H1 (cell line): ENCODE measurements at regions not wholly inside any gene's neighbourhood (a gene's known extent, or its start where the extent isn't known, plus 50 kb on each side); places are given as distances from the start of the nearest gene placed in this dataset.

Experiments used
- CTCF ChIA-PET: fragments of 300-600 bp; sonication (Branson Sonifier 250); formaldehyde crosslinking; loops from one replicate; lab custom pipeline; 2021; ENCODE audit not compliant: partially characterized antibody; lab: Charles Lee
- POLR2A ChIA-PET: fragments of 300-600 bp; sonication (Branson Sonifier 250); formaldehyde crosslinking; loops from one replicate; lab custom pipeline; 2021; ENCODE audit warnings: inconsistent platforms; ENCODE audit not compliant: partially characterized antibody; lab: Charles Lee
- DNase-seq, 2 experiments: peaks; one replicate each; pipeline versions ENCODE4 v3.0.0 to v3.0.0-alpha.2; 2010 to 2022; ENCODE audit warnings: low spot score in 2 of 2, low read depth in 1 of 2, mixed read lengths in 1 of 2
- FAIRE-seq: peaks from 2 replicates; lab custom pipeline; 2011; peaks lifted over from hg19 to GRCh38; lab: Jason Lieb, UNC
- H2AFZ ChIP-seq: 2 replicates; pipeline ENCODE4 v1.8.1; 2012; ENCODE audit warnings: low read length, inconsistent platforms
- H2AK5ac ChIP-seq: 2 replicates; pipeline ENCODE4 v1.6.1; 2013; ENCODE audit warnings: low read depth, low read length
- H2BK120ac ChIP-seq: replicated peaks from 2 replicates; pipeline ENCODE3; 2013; ENCODE audit warnings: low read depth, low read length, inconsistent platforms
- H2BK12ac ChIP-seq: 2 replicates; pipeline ENCODE4 v1.6.1; 2013; ENCODE audit warnings: low read depth, low read length
- H2BK15ac ChIP-seq: 2 replicates; pipeline ENCODE4 v1.6.1; 2013; ENCODE audit warnings: low read length
- H2BK20ac ChIP-seq: 2 replicates; pipeline ENCODE4 v1.6.1; 2013; ENCODE audit warnings: low read length
- H2BK5ac ChIP-seq: 2 replicates; pipeline ENCODE4 v1.6.1; 2013; ENCODE audit warnings: low read depth, low read length
- H3K14ac ChIP-seq: 2 replicates; pipeline ENCODE4 v1.6.1; 2013; ENCODE audit warnings: inconsistent platforms; ENCODE audit not compliant: insufficient read length
- H3K18ac ChIP-seq: 2 replicates; pipeline ENCODE4 v1.6.1; 2013; ENCODE audit warnings: low read length; ENCODE audit errors: extremely low read depth
- H3K23ac ChIP-seq: 2 replicates; pipeline ENCODE4 v1.6.1; 2013; ENCODE audit warnings: inconsistent platforms; ENCODE audit not compliant: insufficient read length
- H3K23me2 ChIP-seq: 2 replicates; pipeline ENCODE4 v1.6.1; 2013; ENCODE audit warnings: low read depth, low read length
- H3K27ac ChIP-seq: 2 replicates; pipeline ENCODE4 v1.6.1; 2011; ENCODE audit warnings: low read depth, low read length, inconsistent platforms
- H3K27me3 ChIP-seq, 4 experiments: replicated peaks in 1 of 4; 1 replicate in 1 of 4; 2 replicates in 3 of 4; pipeline versions ENCODE4 v1.6.1 to v1.8.1; 2011 to 2013; ENCODE audit warnings: low read length in 3 of 4, mild to moderate bottlenecking in 3 of 4, inconsistent platforms in 2 of 4, mixed read lengths in 2 of 4, moderate library complexity in 1 of 4; ENCODE audit not compliant: control insufficient read depth in 3 of 4, insufficient read depth in 3 of 4; ENCODE audit errors: extremely low read depth in 1 of 4
- H3K36me3 ChIP-seq, 4 experiments: 2 replicates each; pipeline versions ENCODE4 v1.6.1 to v1.8.1; 2011 to 2013; ENCODE audit warnings: mild to moderate bottlenecking in 4 of 4, low read length in 3 of 4, moderate library complexity in 2 of 4, control low read depth in 1 of 4, inconsistent platforms in 1 of 4; ENCODE audit not compliant: insufficient read depth in 4 of 4, control insufficient read depth in 2 of 4
- H3K4ac ChIP-seq: replicated peaks from 2 replicates; pipeline ENCODE3; 2013; ENCODE audit warnings: low read length, low read depth, mixed read lengths, inconsistent platforms; ENCODE audit not compliant: insufficient read length
- H3K4me1 ChIP-seq, 4 experiments: replicated peaks in 1 of 4; 1 replicate in 1 of 4; 2 replicates in 3 of 4; pipeline versions ENCODE4 v1.6.1 to v1.8.1; 2011 to 2013; ENCODE audit warnings: low read length in 3 of 4, inconsistent platforms in 2 of 4, mixed read lengths in 1 of 4; ENCODE audit not compliant: insufficient read depth in 4 of 4, control insufficient read depth in 3 of 4
- H3K4me2 ChIP-seq, 2 experiments: 2 replicates each; pipeline versions ENCODE4 v1.6.1 to v1.8.1; 2011 to 2013; ENCODE audit warnings: low read depth in 2 of 2, low read length in 2 of 2, control low read depth in 1 of 2, inconsistent platforms in 1 of 2, mild to moderate bottlenecking in 1 of 2; ENCODE audit not compliant: insufficient read depth in 1 of 2
- H3K4me3 ChIP-seq, 4 experiments: fragments of 200-600, 300-600 bp in 1 of 4; sonication (generic), shearing (Covaris generic), sonication (Bioruptor Twin) in 1 of 4; 2 replicates each; pipeline versions ENCODE4 v1.5.1 to v1.8.1; 2011 to 2016; ENCODE audit warnings: low read length in 4 of 4, low read depth in 3 of 4, control low read depth in 2 of 4, inconsistent platforms in 2 of 4, mild to moderate bottlenecking in 2 of 4, mixed read lengths in 1 of 4, moderate library complexity in 1 of 4; ENCODE audit not compliant: insufficient read depth in 2 of 4; ENCODE audit errors: extremely low read depth in 1 of 4
- H3K56ac ChIP-seq: replicated peaks from 2 replicates; pipeline ENCODE3; 2013; ENCODE audit warnings: low read depth, mild to moderate bottlenecking, mixed read lengths, low read length, inconsistent platforms; ENCODE audit not compliant: insufficient read length
- H3K79me1 ChIP-seq: 2 replicates; pipeline ENCODE4 v1.6.1; 2013; ENCODE audit warnings: low read depth, low read length, control low read depth
- H3K79me2 ChIP-seq, 2 experiments: 2 replicates each; pipeline versions ENCODE4 v1.6.1 to v1.8.1; 2012 to 2013; ENCODE audit warnings: low read length in 2 of 2, mild to moderate bottlenecking in 2 of 2, inconsistent platforms in 1 of 2; ENCODE audit not compliant: insufficient read depth in 2 of 2, control insufficient read depth in 1 of 2
- H3K9ac ChIP-seq, 4 experiments: replicated peaks in 1 of 4; 1 replicate in 1 of 4; 2 replicates in 3 of 4; pipeline versions ENCODE4 v1.6.1 to v1.8.1; 2011 to 2013; ENCODE audit warnings: low read depth in 3 of 4, low read length in 3 of 4, control low read depth in 2 of 4, mild to moderate bottlenecking in 2 of 4, moderate library complexity in 2 of 4, inconsistent platforms in 1 of 4; ENCODE audit errors: extremely low read depth in 1 of 4
- H3K9me3 ChIP-seq, 2 experiments: 2 replicates each; pipeline versions ENCODE4 v1.6.1 to v1.8.1; 2012 to 2013; ENCODE audit warnings: mild to moderate bottlenecking in 2 of 2, moderate library complexity in 2 of 2, control low read depth in 1 of 2, inconsistent platforms in 1 of 2, low read depth in 1 of 2, low read length in 1 of 2, mixed read lengths in 1 of 2; ENCODE audit not compliant: insufficient read depth in 2 of 2
- H4K20me1 ChIP-seq, 2 experiments: replicated peaks in 1 of 2; 2 replicates each; pipeline versions ENCODE3 to v1.8.1; 2011 to 2013; ENCODE audit warnings: inconsistent platforms in 2 of 2, low read length in 2 of 2, mild to moderate bottlenecking in 1 of 2; ENCODE audit not compliant: insufficient read depth in 2 of 2, control insufficient read depth in 1 of 2
- H4K5ac ChIP-seq: 2 replicates; pipeline ENCODE4 v1.6.1; 2013; ENCODE audit warnings: low read length, low read depth, mixed read lengths, inconsistent platforms; ENCODE audit not compliant: insufficient read length
- H4K8ac ChIP-seq: 2 replicates; pipeline ENCODE4 v1.8.0; 2013; ENCODE audit warnings: mild to moderate bottlenecking, moderate library complexity, low read length, inconsistent platforms; ENCODE audit not compliant: insufficient read depth; ENCODE audit errors: extremely low read depth
- H4K91ac ChIP-seq: replicated peaks from 2 replicates; pipeline ENCODE3; 2013; ENCODE audit warnings: low read length, mixed read lengths, inconsistent platforms; ENCODE audit not compliant: insufficient read length
- ASH2L ChIP-seq: fragments of 200-600, 300-600 bp; sonication (generic); IDR thresholded peaks from one replicate; pipeline ENCODE4 v1.7.1; 2017; ENCODE audit warnings: low read length
- BACH1 ChIP-seq: IDR thresholded peaks from 2 replicates; pipeline ENCODE4 v1.6.1; 2012; ENCODE audit warnings: low read length, improper control_type of control experiment
- BCL11A ChIP-seq, 2 experiments: IDR thresholded peaks; one replicate each; pipeline ENCODE4 v1.6.1; 2011; ENCODE audit warnings: low read depth in 2 of 2, low read length in 2 of 2, mild to moderate bottlenecking in 2 of 2
- CHD1 ChIP-seq: IDR thresholded peaks from 2 replicates; pipeline ENCODE4 v1.6.1; 2012; ENCODE audit warnings: low read depth, low read length, improper control_type of control experiment
- CHD2 ChIP-seq: IDR thresholded peaks from 2 replicates; pipeline ENCODE4 v1.6.1; 2012; ENCODE audit warnings: low read length, improper control_type of control experiment
- EGR1 ChIP-seq: IDR thresholded peaks from 2 replicates; pipeline ENCODE4 v1.6.1; 2011; ENCODE audit warnings: low read depth, low read length, borderline replicate concordance
- HDAC6 ChIP-seq: IDR thresholded peaks from one replicate; pipeline ENCODE4 v1.7.1; 2012; ENCODE audit warnings: low read depth, mild to moderate bottlenecking, inconsistent platforms, low read length, moderate library complexity
- JUND ChIP-seq: IDR thresholded peaks from 2 replicates; pipeline ENCODE4 v1.6.1; 2011; ENCODE audit warnings: mild to moderate bottlenecking, improper control_type of control experiment, low read length
- KDM5A ChIP-seq: fragments of 200-600 bp; IDR thresholded peaks from 2 replicates; pipeline ENCODE4 v1.7.1; 2012; ENCODE audit warnings: mild to moderate bottlenecking, low read length, inconsistent platforms, mixed read lengths
- NRF1 ChIP-seq: IDR thresholded peaks from 2 replicates; pipeline ENCODE4 v1.6.1; 2011; ENCODE audit warnings: mild to moderate bottlenecking, low read depth, low read length, improper control_type of control experiment
- RXRA ChIP-seq: IDR thresholded peaks from 2 replicates; pipeline ENCODE4 v1.6.1; 2011; ENCODE audit warnings: low read depth, mild to moderate bottlenecking, low read length, moderate library complexity; ENCODE audit not compliant: insufficient read depth
- SIRT6 ChIP-seq: IDR thresholded peaks from one replicate; pipeline ENCODE4 v1.7.1; 2012; ENCODE audit warnings: low read length, inconsistent platforms
- SRF ChIP-seq: IDR thresholded peaks from 2 replicates; pipeline ENCODE4 v1.6.1; 2011; ENCODE audit warnings: mild to moderate bottlenecking, low read depth, low read length, moderate library complexity
- TAF7 ChIP-seq: optimal IDR thresholded peaks from 2 replicates; pipeline ENCODE3; 2011; ENCODE audit warnings: low read depth, mild to moderate bottlenecking, inconsistent platforms, low read length, moderate library complexity, borderline replicate concordance
- WGBS, 2 experiments: shearing (Covaris generic) in 1 of 2; methylation state at CpG; one replicate each; pipeline versions ENCODE4 v1.1.6 to v1.1.7; 2013 to 2015; ENCODE audit warnings: low lambda C conversion rate in 2 of 2, mixed read lengths in 2 of 2, inconsistent platforms in 1 of 2, low coverage in 1 of 2, missing lambda C conversion rate in 1 of 2; ENCODE audit not compliant: insufficient replicate concordance in 2 of 2, insufficient coverage in 1 of 2, insufficient read length in 1 of 2; ENCODE audit errors: extremely low coverage in 1 of 2, missing lambda C conversion rate in 1 of 2; 5-methylcytosine and 5-hydroxymethylcytosine counted together

GRCh38 chr16:86707171-86707570, 128.8 kb downstream of the FOXL1 start:
- no peak overlapping the region for H2BK5ac ChIP-seq
- H2BK120ac ChIP-seq, result no peak overlapping the region
- H3K9ac ChIP-seq, result no peak overlapping the region
- H3K79me1 ChIP-seq, result no peaks in the 10 kb centered on the region
- no peak overlapping the region for H2BK15ac ChIP-seq
- H2BK20ac ChIP-seq, result no peak overlapping the region
- H4K8ac ChIP-seq, result no peak overlapping the region
- no peak overlapping the region for H3K4me3 ChIP-seq
- no peak overlapping the region for H2AFZ ChIP-seq
- no peak overlapping the region for H3K56ac ChIP-seq
- POLR2A ChIA-PET, result no interaction called here
- no peak for FAIRE-seq
- no peaks in the 10 kb centered on the region for H4K20me1 ChIP-seq
- no peak overlapping the region for H2AK5ac ChIP-seq
- no peaks in the 10 kb centered on the region for H3K27me3 ChIP-seq
- H3K4me1 ChIP-seq, result peaks cover 0 to 5% (median 0%) of the 10 kb centered on the region in 4 experiments; a peak in 2 of 7 replicates
- no peaks in the 10 kb centered on the region for H3K9me3 ChIP-seq
- no peak overlapping the region for H3K18ac ChIP-seq
- H4K5ac ChIP-seq, result no peak overlapping the region
- CTCF ChIA-PET, result interaction anchor here (0.5 to 0.8 kb wide), 2 partner anchors 54 to 170 kb away, joined by 3 read pairs; no protein-coding TSS in a partner anchor
- H3K4me2 ChIP-seq, result no peak overlapping the region
- no peaks in the 10 kb centered on the region for H3K36me3 ChIP-seq
- H2BK12ac ChIP-seq, result 0 out of 2 replicates have a peak overlapping the region, but pooled peaks have one; percentile 68
- no peak overlapping the region for H3K14ac ChIP-seq
- H3K79me2 ChIP-seq, result no peaks in the 10 kb centered on the region
- 95% methylated on average over 18 of the region's 18 CpGs; no CpG with 5 or more reads in 1 of the 2 experiments for WGBS, 2 experiments
- no peak overlapping the region for H3K27ac ChIP-seq
- no peak for TF ChIP-seq HDAC6
- TF ChIP-seq SIRT6, result no peak
- TF ChIP-seq EGR1, result no peak
- no peak for TF ChIP-seq CHD1
- TF ChIP-seq TAF7, result no peak
- no peak for TF ChIP-seq CHD2
- no peak for TF ChIP-seq BCL11A (IDR thresholded peaks at IDR 0.05; ENCODE audit: low read depth in 2 of 2, low read length in 2 of 2)
- TF ChIP-seq KDM5A, result no peak
- TF ChIP-seq JUND, result no peak
- TF ChIP-seq SRF, result no peak
- no peak for TF ChIP-seq RXRA
- TF ChIP-seq ASH2L, result no peak
- TF ChIP-seq NRF1, result no peak
- no peak for TF ChIP-seq BACH1
- H3K23ac ChIP-seq, result no peak overlapping the region
- no peak for DNase-seq
- peaks cover 4% of the 10 kb centered on the region; the same call in 1 of the 2 replicates for H3K23me2 ChIP-seq
- H4K91ac ChIP-seq, result no peak overlapping the region
- H3K4ac ChIP-seq, result no peak overlapping the region
